ENCODE measurements at regions not wholly inside any gene's neighbourhood (a gene's known extent, or its start where the extent isn't known, plus 50 kb on each side); places are given as distances from the start of the nearest gene placed in this dataset.
"Not testable (repeated sequence)": the region's sequence is repeated elsewhere in the genome, so short reads cannot be mapped to it uniquely, and the experiment has no call there.

GRCh38 chr9:71270554-71270953, 149.1 kb upstream of the TRPM3 start:
- no peaks in the 10 kb centered on the region for H3K36me3 Mint-ChIP-seq (ENCODE audit: low read depth)
- H3K27me3 Mint-ChIP-seq (ENCODE audit: low read depth, poor library complexity): no peaks in the 10 kb centered on the region
- H3K4me1 Mint-ChIP-seq: peaks cover 9% of the 10 kb centered on the region
- no peak for DNase-seq
- no peak overlapping the region for H3K4me3 Mint-ChIP-seq
- no peak overlapping the region for H3K27ac Mint-ChIP-seq
- no peaks in the 10 kb centered on the region for H3K9me3 Mint-ChIP-seq
- no peak for TF ChIP-seq CTCF (IDR thresholded peaks at IDR 0.05)

GRCh38 chr9:71269859-71270258, 148.4 kb upstream of the TRPM3 start:
- Mint-ChIP-seq H3K36me3 (ENCODE audit: low read depth) (no peaks in the 10 kb centered on the region), H3K4me3 (no peak overlapping the region), H3K27ac (no peak overlapping the region), H3K27me3 (ENCODE audit: low read depth, poor library complexity) (no peaks in the 10 kb centered on the region), H3K4me1 (peaks cover 9% of the 10 kb centered on the region), H3K9me3 (no peaks in the 10 kb centered on the region)
- no peak for DNase-seq
- no peak for TF ChIP-seq CTCF (IDR thresholded peaks at IDR 0.05)

DNA sequence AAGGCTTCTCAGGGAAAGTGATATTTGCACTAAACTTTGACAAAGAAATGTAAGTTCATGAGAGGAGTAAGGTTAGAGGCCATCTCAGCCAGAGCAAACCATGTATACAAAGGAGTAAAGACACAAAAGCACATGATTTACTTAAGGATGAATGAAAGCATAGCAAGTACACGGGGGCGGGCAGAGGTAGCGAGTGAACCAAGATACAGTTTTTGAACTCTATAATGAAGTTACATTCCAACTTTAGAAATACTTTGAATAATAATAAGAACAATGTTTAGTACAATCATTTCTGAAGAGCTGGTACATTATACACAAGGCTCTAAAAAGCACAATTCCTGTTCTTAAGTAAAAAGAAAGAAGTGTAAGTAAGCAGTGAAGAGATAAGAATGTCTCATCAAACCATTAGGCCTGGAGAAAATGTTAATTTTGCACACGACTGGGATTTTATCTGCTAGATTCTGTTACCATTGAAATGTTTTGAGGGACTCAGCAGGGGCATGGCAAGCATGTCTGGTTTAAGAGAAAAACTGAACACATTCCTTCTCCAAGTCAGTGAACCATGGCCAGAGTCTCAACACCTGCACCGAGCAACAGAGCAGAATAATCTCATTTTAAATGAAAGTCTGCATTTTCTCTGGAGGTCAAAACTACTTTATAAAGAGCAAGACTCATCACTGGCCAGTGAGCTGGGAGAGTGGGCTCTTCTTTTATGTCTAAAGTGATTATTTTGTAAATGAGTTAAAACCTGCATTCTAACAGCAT, 147.6 kb upstream of the TRPM3 start:
- no peak for TF ChIP-seq CTCF (IDR thresholded peaks at IDR 0.05)
- H3K4me1 Mint-ChIP-seq: peaks cover 9% of the 10 kb centered on the region
- H3K9me3 Mint-ChIP-seq: no peaks in the 10 kb centered on the region
- no peak for DNase-seq
- no peaks in the 10 kb centered on the region for H3K27me3 Mint-ChIP-seq (ENCODE audit: low read depth, poor library complexity)
- no peak overlapping the region for H3K27ac Mint-ChIP-seq
- no peak overlapping the region for H3K4me3 Mint-ChIP-seq
- no peaks in the 10 kb centered on the region for H3K36me3 Mint-ChIP-seq (ENCODE audit: low read depth)

- H3K4me1 Mint-ChIP-seq: no peaks in the 10 kb centered on the region
- no peak for TF ChIP-seq CTCF (IDR thresholded peaks at IDR 0.05)
- no peaks in the 10 kb centered on the region for H3K36me3 Mint-ChIP-seq (ENCODE audit: low read depth)
- H3K4me3 Mint-ChIP-seq: no peak overlapping the region
- peaks cover 30% of the 10 kb centered on the region for H3K9me3 Mint-ChIP-seq
- no peaks in the 10 kb centered on the region for H3K27me3 Mint-ChIP-seq (ENCODE audit: low read depth, poor library complexity)
- DNase-seq: no peak
- H3K27ac Mint-ChIP-seq: no peak overlapping the region
Observed at GRCh38 chr9:71263451-71263850, 142.0 kb upstream of the TRPM3 start.

DNA sequence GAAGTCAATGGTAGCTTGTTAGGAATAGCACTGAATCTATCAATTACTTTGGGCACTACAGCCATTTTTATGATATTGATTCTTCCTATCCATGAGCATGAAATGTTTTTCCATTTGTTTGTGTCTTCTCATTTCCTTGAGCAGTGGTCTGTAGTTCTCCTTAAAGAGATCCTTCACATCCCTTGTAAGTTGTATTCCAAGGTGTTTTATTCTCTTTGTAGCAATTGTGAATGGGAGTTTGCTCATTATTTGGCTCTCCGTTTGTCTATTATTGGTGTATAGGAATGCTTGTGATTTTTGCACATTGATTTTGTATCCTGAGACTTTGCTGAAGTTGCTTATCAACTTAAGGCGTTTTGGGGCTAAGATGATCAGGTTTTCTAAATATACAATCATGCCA, 139.0 kb upstream of the TRPM3 start:
- H3K27me3 Mint-ChIP-seq (ENCODE audit: low read depth, poor library complexity); H3K36me3 Mint-ChIP-seq (ENCODE audit: low read depth): not testable (repeated sequence)
- H3K9me3 Mint-ChIP-seq: peaks cover 30% of the 10 kb centered on the region

GRCh38 chr9:71254592-71255277, 133.3 kb upstream of the TRPM3 start:
- Mint-ChIP-seq H3K27ac (no peak overlapping the region), H3K4me1 (peaks cover 13% of the 10 kb centered on the region), H3K36me3 (ENCODE audit: low read depth) (no peaks in the 10 kb centered on the region), H3K4me3 (no peak overlapping the region), H3K9me3 (peaks cover 5% of the 10 kb centered on the region), H3K27me3 (ENCODE audit: low read depth, poor library complexity) (no peaks in the 10 kb centered on the region)
- no peak for DNase-seq
- TF ChIP-seq CTCF (IDR thresholded peaks at IDR 0.05): no peak

More for the DNA sequence above, 139.0 kb upstream of the TRPM3 start:
- H3K4me1 Mint-ChIP-seq, DNase-seq, H3K27ac Mint-ChIP-seq, H3K4me3 Mint-ChIP-seq: not testable (repeated sequence)
